Suprapubic skin (tissue), 4 donors: ENCODE measurements at regions not wholly inside any gene's neighbourhood (a gene's known extent, or its start where the extent isn't known, plus 50 kb on each side); places are given as distances from the start of the nearest gene placed in this dataset.
"Not testable (repeated sequence)": the region's sequence is repeated elsewhere in the genome, so short reads cannot be mapped to it uniquely, and the experiment has no call there.

ENCODE experiments used
- DNase-seq, 2 donors: peaks; one replicate each; pipeline ENCODE4 v3.0.0-alpha.2; 2019; ENCODE audit warnings: low spot score in 2 of 2
- H3K27ac ChIP-seq: fragments of 200-600 bp; sonication (generic); one replicate; pipeline ENCODE4 v1.5.1; 2019
- H3K27me3 ChIP-seq: fragments of 200-600 bp; sonication (generic); one replicate; pipeline ENCODE4 v1.5.1; 2019
- H3K36me3 ChIP-seq: fragments of 200-600 bp; sonication (generic); one replicate; pipeline ENCODE4 v1.5.1; 2019
- H3K4me1 ChIP-seq: fragments of 200-600 bp; sonication (generic); one replicate; pipeline ENCODE4 v1.5.1; 2019
- H3K4me3 ChIP-seq: fragments of 200-600 bp; sonication (generic); one replicate; pipeline ENCODE4 v1.5.1; 2019; ENCODE audit warnings: mild to moderate bottlenecking
- H3K9me3 ChIP-seq: fragments of 200-600 bp; sonication (generic); one replicate; pipeline ENCODE4 v1.5.1; 2019
- CTCF ChIP-seq, 2 donors: fragments of 200-600 bp in 1 of 2; fragments of 450-650 bp in 1 of 2; sonication (generic) in 1 of 2; IDR thresholded peaks; one replicate each; pipeline ENCODE4 v1.5.1; 2016 to 2019; ENCODE audit warnings: antibody characterized with exemption in 2 of 2, mild to moderate bottlenecking in 1 of 2, moderate library complexity in 1 of 2
- EP300 ChIP-seq: sonication (generic); formaldehyde crosslinking; IDR thresholded peaks from one replicate; pipeline ENCODE4 v1.6.1; 2017; ENCODE audit warnings: antibody characterized with exemption
- POLR2A ChIP-seq, 2 donors: fragments of 450-650 bp; IDR thresholded peaks; one replicate each; pipeline ENCODE4 v1.6.1; 2017; ENCODE audit warnings: antibody characterized with exemption in 2 of 2, mild to moderate bottlenecking in 2 of 2, moderate library complexity in 2 of 2
- POLR2AphosphoS5 ChIP-seq, 3 donors: sonication (generic); formaldehyde crosslinking; IDR thresholded peaks; one replicate each; pipeline ENCODE4 v1.6.1; 2017; ENCODE audit warnings: antibody characterized with exemption in 3 of 3
- WGBS: methylation state at CpG from one replicate; pipeline ENCODE4 v1.1.5; 2018; 5-methylcytosine and 5-hydroxymethylcytosine counted together

GRCh38 chr2:91476244-91476935 lies 2784.9 kb downstream of the RPIA start:
- not testable (repeated sequence) for H3K4me3 ChIP-seq, H3K9me3 ChIP-seq, H3K36me3 ChIP-seq, H3K27ac ChIP-seq, DNase-seq
- Histone ChIP-seq H3K4me1 (peaks cover 25% of the 10 kb centered on the region), H3K27me3 (peaks cover 44% of the 10 kb centered on the region)
- 33% methylated on average over 2 of the region's 2 CpGs for WGBS

- H3K36me3 ChIP-seq, H3K27ac ChIP-seq, H3K9me3 ChIP-seq, H3K4me3 ChIP-seq, DNase-seq: not testable (repeated sequence)
- H3K27me3 ChIP-seq: peaks cover 47% of the 10 kb centered on the region
- peaks cover 25% of the 10 kb centered on the region for H3K4me1 ChIP-seq
- WGBS: 6% methylated on average over 21 of the region's 25 CpGs
Measured at GRCh38 chr2:91476936-91477246, 2785.4 kb downstream of the RPIA start.

GRCh38 chr2:91477291-91477690 lies 2785.8 kb downstream of the RPIA start:
- H3K27me3 ChIP-seq: peaks cover 44% of the 10 kb centered on the region
- 3% methylated on average over 38 of the region's 51 CpGs for WGBS
- H3K4me1 ChIP-seq: peaks cover 25% of the 10 kb centered on the region
- H3K36me3 ChIP-seq, H3K9me3 ChIP-seq, H3K27ac ChIP-seq: not testable (repeated sequence)
- peak overlapping the region; percentile 48 for H3K4me3 ChIP-seq
- DNase-seq: peak in 1 of 2 donors; percentile 49

GRCh38 chr2:91477731-91478672 lies 2786.5 kb downstream of the RPIA start:
- H3K9me3 ChIP-seq: no peaks in the 10 kb centered on the region
- H3K4me3 ChIP-seq: peak overlapping the region; percentile 48
- TF ChIP-seq POLR2A (IDR thresholded peaks at IDR 0.05): no peak
- no peak for TF ChIP-seq EP300
- TF ChIP-seq POLR2AphosphoS5 (IDR thresholded peaks at IDR 0.05): no peak
- TF ChIP-seq CTCF (IDR thresholded peaks at IDR 0.05): no peak
- 2% methylated on average over 123 of the region's 123 CpGs for WGBS
- H3K36me3 ChIP-seq: no peaks in the 10 kb centered on the region
- H3K27ac ChIP-seq: no peak overlapping the region
- DNase-seq: peak in 1 of 2 donors; percentile 62
- peaks cover 49% of the 10 kb centered on the region for H3K27me3 ChIP-seq
- H3K4me1 ChIP-seq: peaks cover 25% of the 10 kb centered on the region

GRCh38 chr2:91478851-91479718 lies 2787.6 kb downstream of the RPIA start:
- H3K36me3 ChIP-seq, H3K27ac ChIP-seq, H3K9me3 ChIP-seq: not testable (repeated sequence)
- peaks cover 49% of the 10 kb centered on the region for H3K27me3 ChIP-seq
- peaks cover 25% of the 10 kb centered on the region for H3K4me1 ChIP-seq
- H3K4me3 ChIP-seq: peak overlapping the region; percentile 48
- peak in 1 of 2 donors; percentile 57 for DNase-seq
- WGBS: 3% methylated on average over 68 of the region's 70 CpGs

- H3K9me3 ChIP-seq, DNase-seq, H3K4me3 ChIP-seq, H3K27ac ChIP-seq, H3K36me3 ChIP-seq, H3K4me1 ChIP-seq: not testable (repeated sequence)
- 11% methylated on average over 3 of the region's 4 CpGs for WGBS
- peaks cover 26% of the 10 kb centered on the region for H3K27me3 ChIP-seq
Measured at GRCh38 chr2:91485226-91485625, 2793.8 kb downstream of the RPIA start.

- not testable (repeated sequence) for H3K27ac ChIP-seq, H3K36me3 ChIP-seq, H3K27me3 ChIP-seq, DNase-seq, H3K4me3 ChIP-seq, H3K4me1 ChIP-seq
- peaks cover 12% of the 10 kb centered on the region for H3K9me3 ChIP-seq
- WGBS: 53% methylated on average over 9 of the region's 18 CpGs
Measured at GRCh38 chr2:91497129-91498064, 2805.9 kb downstream of the RPIA start.

GRCh38 chr2:91498065-91498449 lies 2806.6 kb downstream of the RPIA start:
- H3K9me3 ChIP-seq: peaks cover 12% of the 10 kb centered on the region
- H3K27ac ChIP-seq, H3K4me1 ChIP-seq, H3K36me3 ChIP-seq, H3K27me3 ChIP-seq, DNase-seq, H3K4me3 ChIP-seq: not testable (repeated sequence)

- DNase-seq: peak; percentile 68 to 88
- H3K27me3 ChIP-seq, H3K4me3 ChIP-seq, H3K27ac ChIP-seq, H3K4me1 ChIP-seq, H3K36me3 ChIP-seq: not testable (repeated sequence)
- 40% methylated on average over 2 of the region's 2 CpGs for WGBS
- peaks cover 12% of the 10 kb centered on the region for H3K9me3 ChIP-seq
Measured at GRCh38 chr2:91498513-91499250, 2807.2 kb downstream of the RPIA start.

- not testable (repeated sequence) for H3K4me3 ChIP-seq, H3K27me3 ChIP-seq, H3K36me3 ChIP-seq, H3K27ac ChIP-seq, H3K4me1 ChIP-seq
- 58% methylated on average over 2 of the region's 5 CpGs for WGBS
- DNase-seq: peak; percentile 61 to 77
- H3K9me3 ChIP-seq: peaks cover 16% of the 10 kb centered on the region
Measured at GRCh38 chr2:91499431-91500050, 2808.1 kb downstream of the RPIA start.
